HG02642 (cell line): ENCODE measurements at regions not wholly inside any gene's neighbourhood (a gene's known extent, or its start where the extent isn't known, plus 50 kb on each side); places are given as distances from the start of the nearest gene placed in this dataset.
"Not testable (repeated sequence)": the region's sequence is repeated elsewhere in the genome, so short reads cannot be mapped to it uniquely, and the experiment has no call there.

ENCODE experiments used
- ATAC-seq: cut with Tn5 transposase; IDR thresholded peaks from one replicate; pipeline ENCODE4 v1.9.1; 2021; ENCODE audit warnings: mild to moderate bottlenecking; ENCODE audit not compliant: unreplicated experiment, poor library complexity

DNA sequence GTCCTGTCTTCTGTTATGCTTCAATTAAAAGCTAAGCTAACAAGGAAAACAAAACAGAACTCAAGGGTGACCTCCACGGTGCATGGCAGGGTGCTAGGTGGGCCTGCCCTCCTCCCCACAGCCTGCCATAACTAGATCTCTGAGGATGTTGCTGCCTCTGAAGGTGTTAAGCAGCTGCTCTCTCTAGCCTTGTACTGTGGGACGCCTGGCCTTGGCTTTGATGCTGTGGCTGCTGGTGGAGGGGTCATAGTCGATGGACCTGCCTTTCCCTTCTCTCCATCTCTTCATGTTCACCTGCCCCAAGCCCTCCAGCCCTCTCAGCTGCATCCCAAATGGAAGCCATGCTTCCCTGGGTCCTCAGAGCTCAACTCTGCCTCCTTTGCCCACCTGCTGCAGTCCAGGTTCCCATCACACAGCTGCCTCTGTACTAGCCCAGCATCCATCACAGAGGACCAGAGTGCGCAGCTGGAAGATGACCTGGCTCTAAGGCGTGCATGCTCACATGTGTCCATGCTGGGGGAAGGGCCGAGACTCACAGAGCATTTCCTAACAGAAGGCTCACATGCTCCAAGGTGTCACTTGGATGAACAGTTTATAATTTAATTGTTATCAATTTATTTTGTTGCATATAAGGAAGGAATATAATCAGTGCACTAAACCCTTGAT, 180.3 kb upstream of the E2F8 start:
- ATAC-seq, result no peak

DNA sequence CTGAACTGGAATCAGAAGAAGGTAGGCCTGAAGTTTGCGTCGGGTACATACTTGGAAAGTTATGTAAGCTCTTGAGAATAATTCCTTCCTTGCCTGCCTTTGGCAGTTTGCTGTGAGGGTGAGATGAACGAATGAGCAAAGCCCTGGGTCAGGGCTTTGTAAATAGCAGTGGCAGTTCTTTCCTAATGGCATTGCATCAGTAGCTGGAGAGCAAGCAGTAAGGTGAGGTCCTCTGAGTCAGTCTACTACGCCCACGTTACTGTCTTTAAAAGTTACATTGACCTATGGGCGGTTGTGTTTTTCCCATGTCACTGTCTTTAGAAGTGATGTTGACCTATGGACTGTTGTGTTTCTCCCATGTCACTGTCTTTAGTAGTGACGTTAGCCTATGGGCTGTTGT, 179.1 kb upstream of the E2F8 start:
- ATAC-seq, result no peak

DNA sequence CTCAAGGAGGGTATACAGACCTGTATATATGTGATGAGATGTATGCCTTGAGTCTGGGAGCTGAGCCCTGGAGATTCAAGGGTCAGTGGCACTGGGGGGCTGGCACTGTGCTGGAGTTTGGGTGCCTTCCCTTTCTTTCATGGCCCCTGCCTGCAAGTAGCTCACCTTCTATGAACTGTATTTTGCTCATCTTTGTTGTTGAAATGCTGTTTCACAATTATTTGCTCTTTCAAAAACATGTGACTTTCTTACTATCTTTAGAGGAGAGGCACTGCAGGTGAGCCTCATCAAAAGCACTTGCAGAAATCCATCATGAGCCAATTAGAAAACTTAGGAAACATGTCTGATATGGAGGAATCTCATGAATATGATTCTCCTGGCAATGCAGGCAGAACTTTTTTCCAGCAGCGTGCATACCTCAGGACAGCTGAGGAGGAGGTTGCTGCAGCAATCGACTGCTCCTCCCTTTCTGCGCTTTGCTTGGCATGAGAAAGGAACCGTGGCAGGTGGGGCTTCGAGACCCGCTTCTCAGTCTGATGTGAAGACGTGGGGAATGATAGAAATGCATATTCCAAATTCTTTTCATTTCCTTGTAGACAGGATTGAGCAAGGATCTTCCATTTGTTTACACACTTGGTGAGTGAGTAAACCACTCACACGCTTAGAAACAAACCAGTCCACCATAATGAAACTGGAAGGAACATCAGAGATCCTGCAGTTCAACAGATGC, 178.4 kb upstream of the E2F8 start:
- no peak for ATAC-seq

DNA sequence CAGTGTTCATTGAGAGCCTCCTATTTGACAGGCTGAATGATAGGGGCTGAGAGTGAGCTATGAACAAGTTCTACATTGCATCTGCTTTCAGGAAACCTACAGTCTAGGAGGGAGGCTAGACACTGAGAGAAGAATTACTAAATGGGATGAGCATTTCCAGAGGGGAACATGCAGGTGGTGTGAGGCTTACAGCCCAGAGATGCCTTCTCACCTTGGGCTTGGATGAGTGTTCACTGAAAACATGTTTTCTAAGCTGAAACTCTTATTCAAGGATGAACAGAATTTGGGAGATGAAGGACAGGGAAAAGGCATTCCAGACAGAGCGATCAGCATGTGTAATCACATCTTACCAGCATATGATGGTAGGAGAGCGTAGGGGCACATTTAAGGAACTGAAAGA, 177.5 kb upstream of the E2F8 start:
- ATAC-seq, result no peak

DNA sequence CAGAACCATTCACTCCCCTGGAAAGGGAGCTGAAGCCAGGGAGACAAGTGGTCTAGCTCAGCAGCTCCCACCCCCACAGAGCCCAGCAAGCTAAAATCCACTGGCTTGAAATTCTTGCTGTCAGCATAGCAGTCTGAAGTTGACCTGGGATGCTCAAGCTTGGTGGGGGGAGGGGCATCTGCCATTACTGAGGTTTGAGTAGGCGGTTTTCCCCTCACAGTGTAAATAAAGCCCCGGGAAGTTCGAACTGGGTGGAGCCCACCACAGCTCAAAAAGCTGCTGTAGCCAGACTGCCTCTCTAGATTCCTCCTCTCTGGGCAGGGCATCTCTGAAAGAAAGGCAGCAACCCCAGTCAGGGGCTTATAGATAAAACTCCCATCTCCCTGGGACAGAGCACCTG, 171.3 kb upstream of the E2F8 start:
- not testable (repeated sequence) for ATAC-seq

DNA sequence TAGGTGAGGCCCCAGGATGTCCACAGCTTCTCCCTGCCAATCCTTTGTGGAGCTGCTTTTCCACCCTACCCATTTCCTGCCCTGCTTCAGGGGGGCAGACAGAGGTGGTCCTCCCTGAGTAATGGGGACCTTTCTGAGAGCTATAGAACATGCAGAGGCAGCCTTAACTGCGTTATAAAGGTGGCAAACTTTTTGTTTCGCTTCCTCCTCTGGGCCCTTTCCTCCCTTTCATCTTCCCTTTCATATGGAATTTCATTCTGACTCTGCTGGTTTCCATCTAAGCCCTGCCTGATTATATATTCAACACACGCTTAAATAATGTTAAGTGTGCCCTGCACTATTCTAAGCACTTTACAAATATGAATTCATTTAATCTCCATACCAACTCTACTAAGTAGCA, 169.3 kb upstream of the E2F8 start:
- ATAC-seq, result peak; percentile 71

DNA sequence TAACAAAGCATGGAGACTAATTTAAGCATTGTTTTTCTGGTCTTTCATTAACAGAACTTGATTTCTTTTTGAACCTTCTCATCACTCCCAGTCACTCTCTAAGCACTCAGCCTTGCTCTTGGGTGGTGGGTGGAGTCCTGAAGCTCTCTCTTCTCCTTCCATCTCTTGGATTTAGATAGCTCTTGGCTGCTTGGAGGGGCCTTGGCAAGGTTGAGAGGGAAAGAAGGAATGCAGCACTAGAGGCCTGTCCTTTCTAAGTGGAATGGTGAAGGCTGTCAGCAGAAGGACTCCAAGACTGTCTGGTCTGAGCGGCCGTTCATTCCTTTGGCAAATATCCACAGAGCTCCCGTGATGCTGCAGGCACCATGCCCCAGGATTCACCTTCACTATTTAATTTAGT, 168.6 kb upstream of the E2F8 start:
- no peak for ATAC-seq

DNA sequence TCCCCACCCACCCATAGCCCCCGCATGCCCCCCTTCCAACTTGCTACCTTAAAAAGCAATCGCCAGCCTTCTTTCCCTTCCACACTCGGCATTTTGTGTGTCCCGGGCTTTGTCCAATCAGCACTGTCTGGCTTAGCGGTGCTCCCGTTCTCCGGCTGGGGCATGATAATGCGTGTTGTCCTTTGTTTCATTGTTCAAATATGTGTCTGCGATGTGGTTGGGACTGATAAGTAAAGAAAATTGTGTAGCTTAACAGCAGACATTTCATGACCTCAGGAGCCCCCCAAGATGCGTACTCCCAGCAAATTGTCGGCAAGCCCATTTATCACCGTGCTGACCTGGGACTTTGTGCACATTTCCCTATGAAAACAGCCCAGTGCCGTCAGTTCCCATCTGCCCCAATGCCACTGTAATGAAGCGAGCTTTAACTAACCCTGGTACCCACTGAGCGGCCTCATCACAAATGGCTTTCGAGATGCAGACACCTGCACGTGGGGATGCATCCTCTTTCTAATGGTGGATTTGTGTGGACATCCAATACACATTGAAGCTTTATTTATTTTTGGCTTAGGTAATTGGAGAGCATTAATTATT, 167.0 kb upstream of the E2F8 start:
- no peak for ATAC-seq

DNA sequence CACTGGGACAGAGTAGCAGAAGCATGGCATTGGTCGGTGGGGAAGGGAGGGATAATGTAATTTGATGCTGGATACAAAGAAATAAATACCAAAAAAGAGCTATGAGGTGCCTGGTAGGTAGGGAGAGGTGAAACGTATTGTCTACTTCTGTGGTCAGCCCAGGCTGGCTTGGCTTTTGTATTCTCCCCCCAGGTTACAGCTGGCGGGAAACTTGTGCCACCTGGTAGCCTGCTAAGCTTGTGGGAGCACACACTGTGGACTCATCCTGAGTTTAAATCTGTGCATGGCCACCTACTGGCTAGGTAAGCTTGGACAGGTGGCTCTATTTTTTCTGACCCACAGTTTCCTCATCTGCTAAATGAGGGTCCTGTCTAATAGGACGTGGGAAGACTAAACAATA, 165.2 kb upstream of the E2F8 start:
- no peak for ATAC-seq

DNA sequence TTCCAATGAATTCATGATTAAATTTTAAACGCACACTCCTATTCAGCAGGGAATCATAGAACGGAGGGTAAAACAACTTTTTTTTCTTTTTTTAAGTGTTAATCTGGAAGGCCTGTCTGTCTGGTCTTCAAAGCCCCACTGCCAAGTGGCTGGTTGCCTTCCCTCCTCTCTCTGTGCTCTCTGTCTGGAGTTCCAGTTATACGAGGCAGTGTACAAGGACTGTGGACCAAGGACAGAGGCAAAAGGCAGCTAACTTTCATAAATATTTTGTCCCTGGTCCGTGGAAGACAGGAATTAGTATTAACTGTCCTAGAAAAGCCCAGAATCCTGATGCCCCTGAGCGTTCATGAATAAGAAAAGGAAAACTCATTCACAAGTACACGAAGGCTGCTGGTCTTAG, 164.0 kb upstream of the E2F8 start:
- no peak for ATAC-seq

DNA sequence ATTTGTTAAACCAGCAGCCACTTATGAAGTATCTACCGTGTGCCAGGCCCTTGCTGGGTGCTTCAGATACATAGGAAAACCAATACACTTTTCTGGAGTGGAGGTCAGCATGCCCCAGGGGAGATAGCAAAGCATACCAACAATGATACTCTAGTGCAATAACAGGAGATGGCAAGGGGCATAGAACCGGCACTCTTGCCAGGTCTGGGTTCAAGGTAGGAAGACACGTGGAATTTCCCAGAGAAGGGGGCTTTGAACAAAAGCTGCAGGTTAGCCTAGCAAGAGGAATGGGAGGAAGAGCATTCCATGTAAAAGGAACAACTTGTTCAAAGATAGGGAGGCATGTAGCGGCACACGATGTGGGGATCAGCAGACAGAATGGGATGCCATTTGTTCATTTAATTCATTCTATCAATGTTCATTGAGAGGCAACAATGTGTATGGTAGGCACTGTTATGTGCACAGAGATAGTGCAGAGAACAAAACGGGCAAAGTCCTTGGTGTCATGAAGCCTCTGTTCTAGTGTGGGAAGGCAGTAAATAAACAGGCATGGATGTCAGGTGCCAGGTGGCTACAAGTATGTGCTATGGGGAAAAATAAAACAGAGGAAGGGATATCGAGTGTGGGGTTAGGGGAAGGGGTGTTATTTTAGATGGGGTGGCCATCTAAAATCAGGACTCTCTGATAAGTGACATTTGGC, 162.6 kb upstream of the E2F8 start:
- no peak for ATAC-seq

DNA sequence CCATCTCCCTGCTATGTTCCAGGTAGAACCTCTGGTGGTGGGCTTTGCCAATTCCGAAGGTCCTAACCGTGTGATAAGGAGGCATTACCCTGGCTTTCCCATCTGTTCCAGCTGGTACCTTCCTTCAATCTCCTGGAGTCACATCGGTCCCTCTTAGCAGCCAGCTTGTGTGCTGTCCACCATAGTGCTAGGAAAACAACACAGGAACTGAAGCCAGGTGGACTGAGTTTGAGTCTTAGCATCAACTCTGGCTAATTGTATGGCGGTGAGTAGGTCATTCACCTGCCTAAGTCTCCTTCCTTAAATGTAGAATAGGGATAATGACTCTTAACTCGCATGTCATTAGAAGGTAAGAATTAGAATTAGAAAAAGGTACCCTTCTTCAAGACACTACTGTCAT, 159.6 kb upstream of the E2F8 start:
- ATAC-seq, result no peak

DNA sequence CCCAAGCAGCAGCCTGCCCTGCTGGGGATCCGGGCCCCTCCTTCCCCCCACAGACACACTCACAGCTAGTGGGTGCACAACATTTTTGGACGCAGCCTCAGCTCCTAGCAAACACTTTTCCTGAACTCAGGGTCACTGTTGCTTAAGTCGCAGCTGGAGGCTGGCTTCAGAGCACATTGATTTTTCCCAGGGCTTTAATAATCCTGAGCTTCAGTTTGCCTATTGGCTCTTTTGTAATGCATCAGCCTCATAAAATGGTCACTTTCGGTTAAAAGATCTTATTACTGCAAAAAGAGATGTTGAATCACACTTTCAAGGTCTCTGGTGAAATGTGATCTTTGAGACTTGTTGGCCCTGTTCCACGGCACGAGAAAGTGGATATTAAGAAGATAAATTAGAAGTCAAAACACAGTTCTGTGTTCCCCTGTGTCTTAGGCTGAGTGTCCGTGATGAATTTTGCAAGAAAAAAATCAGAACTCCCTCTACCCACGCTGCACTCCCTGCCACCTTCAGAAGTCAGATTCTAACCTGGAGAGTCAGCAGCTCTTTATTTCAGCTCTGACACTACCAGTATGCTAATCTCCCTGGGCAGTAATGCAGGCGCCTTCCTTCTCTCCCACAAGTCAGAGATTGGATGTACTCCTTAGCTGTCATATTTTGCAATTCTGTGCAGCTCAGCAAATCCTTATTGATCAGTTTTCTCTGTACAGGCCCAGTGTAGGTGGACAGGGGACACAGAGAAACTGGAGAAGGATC, 158.2 kb upstream of the E2F8 start:
- no peak for ATAC-seq

DNA sequence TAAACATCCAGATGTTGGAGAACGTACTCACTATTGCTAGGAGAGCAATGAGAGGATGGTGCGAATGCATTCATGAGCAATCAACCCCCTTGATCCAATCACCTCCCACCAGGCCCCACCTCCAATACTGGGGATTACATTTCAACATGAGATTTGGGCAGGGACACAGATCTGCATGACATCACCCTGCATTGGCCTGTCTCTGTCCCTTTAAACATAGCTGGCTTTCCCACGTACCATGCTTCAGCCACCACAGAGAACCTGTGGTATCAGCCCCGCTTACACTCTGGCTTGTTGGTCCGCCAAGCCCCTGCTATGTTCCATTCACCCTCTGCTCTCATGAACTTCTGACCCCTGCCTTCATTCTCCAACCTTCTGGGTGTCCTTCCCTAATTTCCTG, 157.5 kb upstream of the E2F8 start:
- no peak for ATAC-seq

DNA sequence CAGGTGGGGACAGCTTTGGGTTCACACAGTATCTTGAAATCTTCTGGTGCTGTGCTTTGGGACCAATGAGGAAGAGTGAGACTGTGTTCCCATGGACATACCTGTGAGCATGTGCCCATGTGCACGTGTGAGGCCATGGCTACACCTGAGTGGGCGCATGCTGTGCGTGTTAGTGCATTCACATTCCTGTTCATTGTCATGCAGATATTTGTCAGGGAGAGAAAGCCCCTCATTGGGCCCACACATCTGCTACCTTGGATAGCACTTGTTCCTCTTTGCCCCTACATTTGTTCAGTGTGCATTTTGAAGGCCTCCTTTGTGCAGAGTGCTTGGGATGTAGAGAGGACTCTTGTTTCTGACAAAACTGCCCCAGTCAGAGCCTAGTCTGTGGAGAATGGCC, 154.3 kb upstream of the E2F8 start:
- ATAC-seq, result no peak

DNA sequence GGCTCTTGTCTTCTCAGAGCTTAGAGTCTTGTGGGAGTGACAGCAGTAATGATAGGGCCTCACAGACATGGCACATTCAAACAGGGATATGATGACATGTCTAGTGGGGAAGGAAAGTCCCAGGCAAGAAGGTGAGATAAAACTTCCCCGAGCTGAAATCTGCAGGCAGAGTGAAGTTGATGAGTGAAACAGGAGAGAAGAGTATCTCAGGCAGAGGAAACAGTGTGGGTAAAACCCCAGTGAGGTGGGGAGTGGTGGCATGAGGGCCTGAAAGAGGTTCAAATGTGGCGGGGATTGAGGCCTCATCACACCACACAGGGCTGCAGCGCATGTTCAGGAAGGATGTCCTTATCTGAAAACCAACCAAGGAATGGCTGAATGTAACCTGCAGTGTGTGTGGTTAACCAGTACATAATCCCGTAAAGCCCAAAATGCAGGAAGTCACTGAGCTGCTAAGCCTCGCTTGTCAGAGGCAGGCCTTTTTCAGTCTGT, 153.8 kb upstream of the E2F8 start:
- peak; percentile 84 for ATAC-seq

DNA sequence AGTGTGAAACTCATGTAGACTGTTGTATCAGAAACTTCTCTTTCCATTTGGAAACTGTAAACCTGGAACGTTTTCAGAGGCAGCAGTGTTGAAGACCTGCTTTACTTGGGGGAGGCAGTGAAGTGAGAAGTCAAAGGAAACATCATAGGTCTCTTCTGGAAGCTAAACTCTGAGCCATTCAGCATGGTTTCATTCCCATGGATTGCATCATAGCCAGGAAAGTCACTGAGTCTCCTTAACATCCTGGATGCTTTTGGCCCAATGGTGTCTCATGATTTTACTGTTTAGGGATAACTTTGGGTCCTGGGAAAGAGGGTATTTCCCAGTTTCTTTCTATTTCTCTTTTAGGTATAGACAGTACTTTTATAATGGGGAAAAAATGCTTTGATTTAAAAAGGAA, 153.2 kb upstream of the E2F8 start:
- ATAC-seq, result no peak

DNA sequence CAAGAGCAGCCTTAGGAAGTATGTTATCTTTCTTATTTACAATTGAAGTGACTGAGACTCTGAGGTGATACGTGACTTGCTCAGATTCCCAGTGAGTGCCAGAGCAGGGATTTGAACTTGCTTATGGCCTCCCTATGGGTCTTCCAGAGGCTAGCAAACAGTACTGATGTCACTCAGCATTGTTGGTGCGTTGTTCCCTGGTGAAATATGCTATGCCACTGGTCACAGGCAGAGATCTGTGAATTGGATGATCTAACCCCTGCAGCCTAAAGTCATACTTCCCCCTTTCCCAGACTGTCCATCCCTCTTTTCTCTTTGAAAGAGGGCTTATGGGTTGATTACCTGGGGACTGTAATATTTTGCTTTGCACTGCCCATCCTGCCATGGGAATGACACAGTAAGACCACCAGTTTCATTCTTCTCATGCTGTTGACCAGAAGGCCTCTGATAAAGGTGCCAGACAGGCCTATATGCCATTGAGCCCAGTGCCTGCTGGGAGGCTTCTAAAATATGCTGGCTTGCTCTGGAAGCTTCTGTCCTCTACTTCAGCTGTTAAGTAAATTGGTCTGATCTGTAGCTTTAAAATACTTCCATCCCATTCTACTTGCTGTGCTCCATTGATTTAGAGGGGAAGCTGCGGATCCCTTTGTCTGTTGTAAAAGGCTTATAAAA, 152.2 kb upstream of the E2F8 start:
- no peak for ATAC-seq

DNA sequence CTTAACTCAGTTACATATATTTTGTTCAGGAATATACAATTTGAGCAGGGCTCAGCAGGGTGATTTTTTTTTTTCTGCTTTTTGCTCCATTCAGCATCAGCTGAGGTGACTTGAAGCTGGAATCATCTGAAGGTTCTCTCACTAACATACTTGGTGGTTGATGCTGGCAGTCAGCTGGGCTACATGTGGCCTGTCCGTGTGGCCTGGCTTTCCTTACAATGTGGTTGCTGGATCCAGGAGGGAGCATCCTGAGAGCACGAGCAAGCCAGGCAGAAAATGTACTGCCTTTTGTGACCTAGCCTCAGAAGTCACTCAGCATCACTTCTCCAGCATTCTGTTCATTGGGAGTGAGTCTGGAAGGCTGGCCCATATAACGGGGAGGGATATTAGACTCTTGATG, 151.6 kb upstream of the E2F8 start:
- no peak for ATAC-seq

DNA sequence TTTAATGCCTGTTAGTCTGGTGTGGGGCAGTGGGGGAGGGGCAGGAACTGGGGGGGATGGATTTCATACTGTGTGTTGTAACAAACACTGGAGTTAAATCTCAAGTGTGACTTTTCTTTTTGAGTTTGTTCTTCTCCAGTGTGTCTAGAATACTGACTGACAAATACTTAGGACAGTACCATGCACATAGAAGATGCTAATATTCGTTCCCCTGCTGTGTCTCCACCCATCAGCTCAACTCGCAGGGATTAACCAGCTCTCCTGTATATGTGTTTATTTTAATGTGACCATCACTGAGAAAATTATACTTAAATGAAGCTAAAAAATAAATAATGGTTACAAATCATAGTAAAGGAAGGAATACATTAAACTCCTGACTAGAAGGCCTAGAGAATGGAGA, 150.9 kb upstream of the E2F8 start:
- no peak for ATAC-seq
